Mesothelial cell of epicardium (in vitro differentiated cells): ENCODE measurements at regions not wholly inside any gene's neighbourhood (a gene's known extent, or its start where the extent isn't known, plus 50 kb on each side); places are given as distances from the start of the nearest gene placed in this dataset.
A peak's percentile ranks its signal among the peaks of the same experiment; 100 is the strongest.

Experiments
- DNase-seq, 2 experiments: peaks; one replicate each; pipeline ENCODE4 v3.0.0; 2021; ENCODE audit warnings: low spot score in 2 of 2; ENCODE audit not compliant: unreplicated experiment in 2 of 2
- H3K27ac Mint-ChIP-seq: 2 replicates; pipeline ENCODE4 v1.8.0; 2021; ENCODE audit warnings: mixed read lengths
- H3K27me3 Mint-ChIP-seq: 2 replicates; pipeline ENCODE4 v1.8.0; 2021; ENCODE audit warnings: low read depth, mixed read lengths
- H3K36me3 Mint-ChIP-seq: 2 replicates; pipeline ENCODE4 v1.8.0; 2021; ENCODE audit warnings: mixed read lengths
- H3K4me1 Mint-ChIP-seq: 2 replicates; pipeline ENCODE4 v1.8.0; 2021; ENCODE audit warnings: mixed read lengths
- H3K4me3 Mint-ChIP-seq: 2 replicates; pipeline ENCODE4 v1.8.0; 2021; ENCODE audit warnings: mild to moderate bottlenecking, moderate library complexity, mixed read lengths
- H3K9me3 Mint-ChIP-seq: 2 replicates; pipeline ENCODE4 v1.8.0; 2021; ENCODE audit warnings: mixed read lengths
- CTCF ChIP-seq: fragments of 200-600 bp; sonication (generic); IDR thresholded peaks from one replicate; pipeline ENCODE4 v1.5.0; 2021; ENCODE audit warnings: antibody characterized with exemption; ENCODE audit not compliant: unreplicated experiment

DNA sequence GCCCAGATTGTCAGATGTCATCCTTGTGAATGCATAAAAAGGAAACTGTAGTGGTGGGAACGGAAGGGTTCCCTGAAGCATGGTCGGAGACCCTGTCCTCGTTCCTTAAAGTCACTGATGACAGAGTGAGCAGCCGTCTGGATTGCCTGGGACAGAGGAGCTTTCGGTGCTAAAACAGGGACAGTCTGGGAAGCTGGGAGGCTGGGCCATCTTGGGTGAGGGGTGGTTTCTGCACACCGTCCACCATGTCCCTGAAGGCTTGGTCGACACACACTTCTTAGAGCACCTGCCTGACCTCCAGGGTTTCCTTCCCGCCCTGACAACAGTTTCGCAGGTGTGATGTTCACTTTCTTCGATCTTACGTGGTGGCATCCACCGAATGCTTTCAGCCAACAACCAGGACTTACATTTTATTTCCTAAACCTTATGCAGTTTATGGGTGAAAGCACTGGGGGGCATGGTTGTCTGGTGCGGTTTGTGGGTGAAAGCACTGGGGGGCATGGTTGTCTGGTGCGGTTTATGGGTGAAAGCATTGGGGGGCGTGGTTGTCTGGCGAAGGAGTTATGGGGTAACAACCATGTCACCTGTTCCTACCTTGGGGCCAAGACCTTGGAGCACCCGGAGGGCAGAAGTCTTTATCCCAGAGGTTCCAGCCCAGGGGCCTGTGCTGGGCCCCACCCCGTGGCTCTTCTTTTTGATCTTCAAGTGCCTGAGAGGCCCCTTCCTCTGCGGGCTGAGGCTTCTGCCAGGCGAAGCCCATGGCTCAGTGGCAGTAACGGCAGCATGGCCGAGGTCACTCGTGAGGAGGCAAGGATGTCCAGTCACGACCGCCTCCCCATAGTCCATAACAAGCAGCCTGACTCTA, 81.7 kb upstream of the FRMD1 start:
- no peaks in the 10 kb centered on the region for H3K36me3 Mint-ChIP-seq
- no peak for TF ChIP-seq CTCF
- H3K4me3 Mint-ChIP-seq = no peak overlapping the region
- no peaks in the 10 kb centered on the region for H3K9me3 Mint-ChIP-seq
- H3K4me1 Mint-ChIP-seq = peaks cover 43% of the 10 kb centered on the region
- DNase-seq = peak in 1 of 2 experiments; percentile 29
- H3K27me3 Mint-ChIP-seq = no peaks in the 10 kb centered on the region
- no peak overlapping the region for H3K27ac Mint-ChIP-seq

GRCh38 chr6:168159506-168159905, 80.5 kb upstream of the FRMD1 start:
- Mint-ChIP-seq H3K27me3 (no peaks in the 10 kb centered on the region), H3K27ac (no peak overlapping the region), H3K4me3 (no peak overlapping the region), H3K9me3 (no peaks in the 10 kb centered on the region), H3K36me3 (no peaks in the 10 kb centered on the region), H3K4me1 (peaks cover 55% of the 10 kb centered on the region)
- no peak for DNase-seq
- no peak for TF ChIP-seq CTCF

DNA sequence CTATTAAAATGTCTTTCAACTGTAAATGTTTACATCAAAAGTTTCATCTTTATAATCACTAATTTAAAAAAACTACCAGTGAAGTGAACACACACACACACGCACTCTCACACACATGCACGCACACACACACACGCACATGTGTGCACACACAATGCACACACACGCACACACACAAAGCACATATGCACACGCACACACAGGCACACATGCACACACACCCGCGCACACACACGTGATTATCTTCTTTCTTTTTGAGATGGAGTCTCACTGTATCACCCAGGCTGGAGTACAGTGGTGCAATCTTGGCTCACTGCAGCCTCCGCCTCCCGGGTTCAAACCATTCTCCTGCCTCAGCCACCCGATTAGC, 80.0 kb upstream of the FRMD1 start:
- H3K4me3 Mint-ChIP-seq = no peak overlapping the region
- H3K4me1 Mint-ChIP-seq = peaks cover 61% of the 10 kb centered on the region
- no peaks in the 10 kb centered on the region for H3K36me3 Mint-ChIP-seq
- DNase-seq = peak in 1 of 2 experiments; percentile 17
- no peaks in the 10 kb centered on the region for H3K9me3 Mint-ChIP-seq
- no peaks in the 10 kb centered on the region for H3K27me3 Mint-ChIP-seq
- no peak for TF ChIP-seq CTCF
- no peak overlapping the region for H3K27ac Mint-ChIP-seq

GRCh38 chr6:168158213-168158979, 79.4 kb upstream of the FRMD1 start:
- Mint-ChIP-seq H3K4me1 (peaks cover 59% of the 10 kb centered on the region), H3K36me3 (no peaks in the 10 kb centered on the region), H3K4me3 (peak overlapping the region; percentile 17), H3K27ac (peak overlapping the region; percentile 85), H3K27me3 (no peaks in the 10 kb centered on the region), H3K9me3 (no peaks in the 10 kb centered on the region)
- DNase-seq = peak in 1 of 2 experiments; percentile 35
- TF ChIP-seq CTCF = no peak

DNA sequence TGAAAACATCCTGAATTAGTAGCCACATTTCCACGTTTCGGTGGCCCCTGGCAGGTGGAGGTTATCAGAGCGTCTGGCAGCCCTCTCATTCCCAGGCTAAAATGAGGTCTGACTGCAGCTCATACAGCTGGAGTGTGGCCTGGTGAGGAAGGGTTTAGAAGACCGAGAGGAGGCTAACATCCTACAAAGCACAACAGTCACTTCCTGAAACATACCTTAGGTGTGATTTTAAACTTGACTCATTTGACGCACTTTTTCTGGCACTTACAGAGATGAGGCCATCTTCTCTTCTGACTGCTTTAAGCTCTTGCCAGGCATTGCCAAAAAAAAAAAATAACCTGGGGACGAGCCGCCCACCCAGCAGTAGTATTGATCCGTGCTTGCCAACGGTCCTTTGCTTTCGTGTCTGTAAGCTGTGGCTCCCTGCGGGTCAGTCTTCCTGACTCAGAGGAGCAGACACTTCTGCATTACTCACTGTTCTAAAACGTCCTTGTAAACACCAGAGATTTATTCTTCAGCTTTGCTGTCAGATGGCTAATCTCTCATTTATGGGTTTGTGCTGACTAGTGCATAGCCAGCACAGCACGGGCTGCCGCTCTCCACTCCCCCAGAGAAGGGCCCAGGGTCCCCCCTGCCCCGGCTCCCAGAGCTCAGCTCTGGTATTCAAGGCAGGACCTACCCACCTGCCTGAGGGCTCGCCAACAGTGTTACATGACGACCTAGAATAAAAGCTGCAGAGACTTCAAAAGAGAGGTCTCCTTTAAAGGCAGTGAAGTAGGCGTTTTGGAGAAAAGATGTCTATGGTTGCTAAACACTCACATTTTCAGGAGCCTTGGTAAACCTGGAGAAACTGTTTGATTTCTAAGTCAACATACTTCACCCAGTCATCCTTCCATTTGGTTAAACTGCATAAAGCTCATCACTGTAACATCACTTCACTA, 78.5 kb upstream of the FRMD1 start:
- peak overlapping the region; percentile 35 for H3K4me3 Mint-ChIP-seq

More for the DNA sequence above, 78.5 kb upstream of the FRMD1 start:
- peak overlapping the region; percentile 85 for H3K27ac Mint-ChIP-seq
- peaks cover 60% of the 10 kb centered on the region for H3K4me1 Mint-ChIP-seq
- no peaks in the 10 kb centered on the region for H3K36me3 Mint-ChIP-seq
- H3K27me3 Mint-ChIP-seq = no peaks in the 10 kb centered on the region
- no peaks in the 10 kb centered on the region for H3K9me3 Mint-ChIP-seq
- peak in 1 of 2 experiments; percentile 55 for DNase-seq
- TF ChIP-seq CTCF = no peak
